HEK293T (cell line): ENCODE measurements at regions not wholly inside any gene's neighbourhood (a gene's known extent, or its start where the extent isn't known, plus 50 kb on each side); places are given as distances from the start of the nearest gene placed in this dataset.

Experiments used
- ARNT ChIP-seq: fragments of 450-650 bp; IDR thresholded peaks from 2 replicates; pipeline ENCODE4 v1.6.1; 2017; ENCODE audit warnings: mild to moderate bottlenecking
- FOXM1 ChIP-seq: fragments of 450-650 bp; IDR thresholded peaks from 2 replicates; pipeline ENCODE4 v1.6.1; 2017; ENCODE audit warnings: mild to moderate bottlenecking, borderline replicate concordance
- L3MBTL2 ChIP-seq: fragments of 450-650 bp; conservative IDR thresholded peaks from 2 replicates; pipeline ENCODE4 v1.6.1; 2016; ENCODE audit warnings: mild to moderate bottlenecking
- NFRKB ChIP-seq: fragments of 450-650 bp; IDR thresholded peaks from 2 replicates; pipeline ENCODE4 v1.6.1; 2016; ENCODE audit warnings: mild to moderate bottlenecking, moderate library complexity
- PKNOX1 ChIP-seq: fragments of 450-650 bp; IDR thresholded peaks from 2 replicates; pipeline ENCODE4 v1.6.1; 2016
- SUZ12 ChIP-seq: fragments of 450-650 bp; IDR thresholded peaks from 2 replicates; pipeline ENCODE4 v1.6.1; 2016; ENCODE audit warnings: mild to moderate bottlenecking
- TARDBP ChIP-seq: fragments of 450-650 bp; IDR thresholded peaks from 2 replicates; pipeline ENCODE4 v1.6.1; 2016
- ZNF384 ChIP-seq: fragments of 450-650 bp; IDR thresholded peaks from 2 replicates; pipeline ENCODE4 v1.6.1; 2016

- TF ChIP-seq TARDBP (no peak), SUZ12 (no peak), ARNT (no peak), NFRKB (no peak), ZNF384 (no peak), FOXM1 (no peak), L3MBTL2 (no peak), PKNOX1 (no peak)
Measured at GRCh38 chr7:90007001-90007654, 147.1 kb upstream of the STEAP1 start.
